GM19238 (cell line): ENCODE measurements at regions not wholly inside any gene's neighbourhood (a gene's known extent, or its start where the extent isn't known, plus 50 kb on each side); places are given as distances from the start of the nearest gene placed in this dataset.
"Not testable (repeated sequence)": the region's sequence is repeated elsewhere in the genome, so short reads cannot be mapped to it uniquely, and the experiment has no call there.

ENCODE experiments used
- DNase-seq: peaks from one replicate; pipeline ENCODE4 v3.0.0; 2011; ENCODE audit warnings: low spot score; ENCODE audit not compliant: insufficient read length

DNA sequence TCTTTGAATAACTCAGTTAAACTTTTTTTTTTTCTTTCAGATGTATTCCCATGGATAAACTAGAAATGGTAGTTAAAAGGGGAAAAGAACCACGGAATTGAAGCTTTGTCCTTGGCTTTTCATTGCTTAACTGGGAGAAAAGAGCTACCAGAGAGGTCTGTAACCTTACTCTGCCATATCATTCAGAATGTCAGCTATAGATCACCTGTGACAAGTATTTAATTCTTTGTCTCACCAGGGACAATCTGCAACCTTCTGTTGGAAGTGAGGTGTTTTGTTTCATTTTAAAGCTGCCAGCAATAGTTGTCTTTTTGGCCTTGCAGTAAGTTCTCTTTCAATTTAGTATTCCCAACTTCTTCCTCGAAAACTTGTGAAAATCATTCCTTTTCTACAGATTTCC lies 618.4 kb downstream of the FRK start:
- no peak for DNase-seq

DNA sequence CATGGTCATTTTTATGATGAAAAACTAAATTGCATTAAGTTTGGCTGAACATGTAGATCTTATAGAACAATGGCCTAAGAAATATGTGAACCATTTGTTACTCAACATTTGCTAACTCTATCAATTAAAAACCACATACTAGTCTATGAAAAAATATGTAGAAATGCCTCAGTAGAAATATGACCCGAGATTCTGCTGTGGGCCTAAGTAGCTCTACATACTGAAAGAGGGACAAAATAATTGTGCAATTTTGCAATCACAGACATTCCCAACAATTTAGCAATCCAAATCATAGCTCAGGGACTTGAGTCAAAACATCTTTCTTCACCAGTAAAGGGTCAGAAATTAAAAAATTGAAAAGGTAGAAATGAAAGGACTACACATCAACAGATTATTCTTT lies 619.0 kb downstream of the FRK start:
- DNase-seq, result no peak

GRCh38 chr6:115415378-115415777 lies 645.3 kb downstream of the FRK start:
- no peak for DNase-seq

- DNase-seq, result not testable (repeated sequence)
These were observed 645.8 kb downstream of the FRK start for GRCh38 chr6:115414916-115415315.

DNA sequence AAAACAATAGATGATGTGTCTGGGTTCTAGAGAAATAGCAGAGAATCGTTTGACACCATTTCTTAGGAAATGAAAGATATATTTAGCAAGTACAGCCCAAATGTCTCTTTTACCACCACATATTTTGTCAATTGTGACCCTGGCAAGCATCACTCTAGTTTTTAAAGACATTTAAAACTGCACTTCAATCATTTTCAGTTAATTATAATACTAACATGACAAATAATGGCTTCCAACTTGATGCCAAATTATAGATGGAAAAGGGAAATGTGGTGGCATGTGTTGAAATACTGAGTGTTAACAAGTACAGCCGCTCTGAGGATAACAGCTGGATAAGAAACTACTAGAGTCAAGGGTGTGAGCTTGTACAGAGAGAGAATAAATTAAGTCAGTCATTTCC lies 648.9 kb downstream of the FRK start:
- DNase-seq, result no peak

GRCh38 chr6:115404446-115404845 lies 656.2 kb downstream of the FRK start:
- no peak for DNase-seq

DNA sequence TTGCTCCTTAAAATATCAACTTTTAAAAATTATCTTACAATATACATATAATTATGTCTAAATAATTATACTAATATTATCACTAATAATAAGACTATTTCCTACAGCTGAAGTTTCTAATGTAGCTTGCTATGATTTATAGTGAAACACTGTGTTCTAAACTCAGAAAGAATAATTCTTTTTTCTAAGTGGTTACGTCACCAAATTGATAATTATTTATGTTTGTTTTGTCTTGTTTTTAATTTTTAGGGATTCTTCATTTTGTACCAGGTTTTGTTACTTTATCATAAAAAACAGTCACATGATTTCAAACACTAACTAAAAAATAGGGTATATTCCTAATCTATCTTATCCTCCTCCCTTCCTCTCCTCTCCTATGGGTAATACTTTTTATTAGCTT lies 662.1 kb downstream of the FRK start:
- DNase-seq, result no peak

- DNase-seq, result no peak
These were observed 664.4 kb downstream of the FRK start for GRCh38 chr6:115396112-115396906.

DNA sequence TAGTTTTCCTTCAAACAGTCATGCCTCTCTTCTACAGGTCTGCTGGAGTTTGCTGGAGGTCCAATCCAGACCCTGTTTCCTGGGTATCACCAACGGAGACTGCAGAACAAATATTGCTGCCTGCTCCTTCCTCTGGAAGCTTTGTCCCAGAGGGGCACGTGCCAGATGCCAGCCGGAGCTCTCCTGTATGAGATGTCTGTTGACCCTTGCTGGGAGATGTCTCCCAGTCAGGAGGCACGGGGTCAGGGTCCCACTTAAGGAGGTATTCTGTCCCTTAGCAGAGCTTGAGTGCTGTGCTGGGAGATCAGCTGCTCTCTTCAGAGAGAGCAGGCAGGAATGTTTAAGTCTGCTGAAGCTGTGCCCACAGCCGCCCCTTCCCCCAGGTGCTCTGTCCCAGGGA lies 666.9 kb downstream of the FRK start:
- DNase-seq, result no peak

- no peak for DNase-seq
These were observed 690.5 kb downstream of the FRK start for GRCh38 chr6:115370202-115370601.

DNA sequence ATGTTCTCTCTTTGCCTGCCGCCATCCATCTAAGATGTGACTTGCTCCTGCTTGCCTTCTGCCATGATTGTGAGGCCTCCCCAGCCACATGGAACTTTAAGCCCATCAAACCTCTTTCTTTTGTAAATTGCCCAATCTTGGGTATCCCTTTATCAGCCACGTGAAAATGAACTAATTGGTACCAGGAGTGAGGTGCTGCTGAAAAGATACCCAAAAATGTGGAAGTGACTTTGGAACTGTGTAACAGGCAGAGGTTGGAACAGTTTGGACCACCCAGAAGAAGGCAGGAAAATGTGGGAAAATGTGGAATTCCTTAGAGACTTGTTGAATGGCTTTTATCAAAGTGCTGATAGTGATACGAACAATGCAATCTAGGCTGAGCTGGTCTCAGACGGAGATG lies 694.9 kb downstream of the FRK start:
- no peak for DNase-seq

DNA sequence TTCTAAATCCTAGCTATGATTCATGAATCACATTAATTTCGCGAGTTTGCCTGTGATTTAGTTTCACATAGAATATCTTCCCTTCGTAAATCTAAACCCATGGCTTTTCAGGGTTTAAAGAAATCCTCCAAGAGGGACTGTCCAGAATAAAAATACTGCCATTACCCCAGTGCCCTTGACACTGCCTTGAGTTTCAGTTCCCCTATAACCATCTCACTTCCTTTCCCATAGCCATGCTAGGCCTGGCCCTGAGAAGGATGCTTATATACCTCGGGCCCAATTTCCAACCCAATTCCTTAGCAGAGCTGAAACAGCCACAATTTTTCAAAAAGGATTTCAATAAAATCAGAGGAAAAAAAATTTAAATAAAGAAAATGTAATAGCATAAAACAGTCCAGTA lies 697.3 kb downstream of the FRK start:
- no peak for DNase-seq

DNA sequence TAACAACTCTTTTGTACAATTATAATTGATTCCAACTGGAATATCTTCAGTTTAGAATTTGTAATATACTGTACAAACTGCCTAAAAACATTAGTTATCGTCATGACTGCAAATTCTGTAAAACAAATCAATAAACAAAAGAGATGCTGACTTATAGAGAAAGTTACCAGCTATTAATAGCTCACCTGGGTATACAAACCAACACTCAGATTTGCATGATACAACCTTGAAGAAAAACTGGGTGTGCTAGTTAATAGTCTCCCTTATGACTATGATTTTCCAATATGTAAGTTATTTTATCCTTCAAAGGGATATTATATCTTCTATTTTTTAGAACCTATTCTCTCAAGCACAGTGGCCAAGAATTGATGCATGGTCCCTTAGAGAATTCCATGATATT lies 698.5 kb downstream of the FRK start:
- no peak for DNase-seq

DNA sequence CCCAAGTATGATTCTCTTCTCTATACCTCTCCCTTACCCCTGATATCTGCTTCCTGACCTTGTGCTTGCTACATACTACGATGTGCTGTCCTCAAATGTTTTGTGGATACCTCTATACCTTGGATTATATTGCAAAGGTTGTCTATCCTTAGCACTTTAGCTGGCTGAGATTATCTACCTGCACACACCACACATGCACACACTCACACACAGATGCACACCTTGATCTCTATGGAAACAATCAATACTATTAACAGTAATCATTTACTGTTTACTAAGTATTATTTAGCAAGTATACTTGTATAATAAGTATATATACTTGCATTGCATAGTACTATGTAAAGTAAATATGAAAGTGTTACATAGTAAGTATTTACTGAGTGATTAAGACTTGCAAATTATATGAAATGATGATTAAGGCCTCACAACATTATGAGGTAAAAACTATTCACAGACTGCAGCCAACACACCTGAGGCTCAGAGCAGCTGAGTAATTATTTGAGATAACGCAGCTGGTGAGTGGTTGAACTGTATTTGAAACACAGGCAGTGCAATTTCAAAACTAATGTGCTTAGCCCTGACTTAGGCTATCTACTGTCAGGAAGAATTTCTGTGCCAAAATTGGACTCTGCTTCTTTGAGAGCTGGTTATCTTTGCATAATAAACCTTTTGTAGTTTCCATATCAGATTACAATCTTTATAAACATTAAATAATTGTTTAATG lies 699.9 kb downstream of the FRK start:
- DNase-seq, result no peak

GRCh38 chr6:115358616-115359015 lies 702.1 kb downstream of the FRK start:
- DNase-seq, result no peak

- no peak for DNase-seq
These were observed 704.3 kb downstream of the FRK start for GRCh38 chr6:115356371-115356770.

- no peak for DNase-seq
These were observed 737.7 kb downstream of the FRK start for GRCh38 chr6:115323001-115323400.

DNA sequence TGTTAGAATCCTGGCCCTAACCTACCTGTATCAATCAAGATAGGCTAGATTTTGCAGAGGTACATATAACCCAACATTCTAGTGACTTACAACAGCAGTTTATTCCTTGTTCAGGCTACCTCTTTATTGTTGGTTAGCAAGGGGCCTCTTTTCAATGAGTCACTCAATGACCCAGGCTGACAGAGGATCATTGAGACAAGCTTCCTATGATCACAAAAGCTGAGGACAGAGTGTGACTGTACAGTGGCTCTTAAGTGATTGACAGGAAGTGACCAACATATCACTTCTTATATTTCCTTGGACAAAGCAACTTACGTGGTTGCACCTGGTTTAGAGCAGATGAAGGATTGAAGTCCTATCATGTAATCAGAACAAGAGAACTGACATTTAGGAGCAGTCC lies 740.9 kb downstream of the FRK start:
- no peak for DNase-seq

GRCh38 chr6:115310156-115310555 lies 750.5 kb downstream of the FRK start:
- DNase-seq, result no peak

DNA sequence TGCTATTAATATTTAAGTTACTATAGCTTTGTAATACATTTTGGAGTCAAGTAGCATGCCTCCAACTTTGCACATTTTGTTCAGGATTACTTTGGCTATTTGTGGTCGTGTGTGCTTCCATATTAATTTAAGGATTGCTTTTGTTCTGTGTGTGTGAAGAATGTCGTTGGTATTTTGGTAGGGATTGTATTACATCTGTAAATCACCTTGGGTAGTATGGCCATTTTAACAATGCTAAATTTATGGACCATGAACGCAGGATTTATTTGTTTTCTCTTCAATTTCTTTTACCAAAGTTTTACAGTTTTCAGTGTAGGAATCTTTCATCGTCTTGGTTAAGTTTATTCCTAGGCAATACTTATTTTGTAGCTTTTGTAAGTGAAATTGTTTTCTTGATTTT lies 758.0 kb downstream of the FRK start:
- DNase-seq, result no peak

DNA sequence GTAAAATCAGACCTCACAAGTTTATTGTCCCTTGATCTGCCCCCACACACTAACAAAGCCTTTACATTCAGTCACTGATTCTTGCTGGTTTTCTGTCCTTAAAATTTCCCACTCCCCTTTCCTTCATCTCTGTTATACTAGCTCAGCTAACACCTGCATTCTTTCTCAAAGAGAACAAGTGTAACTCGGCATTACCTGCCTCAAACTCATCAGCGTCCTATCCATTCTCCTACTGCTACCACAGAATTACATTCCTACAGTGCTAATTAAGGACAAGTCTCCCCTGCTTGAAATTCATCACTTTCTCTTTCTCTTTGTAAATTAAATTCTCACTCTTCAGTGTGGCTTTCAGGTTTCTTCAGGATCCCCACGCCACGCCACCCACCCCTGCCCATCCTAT lies 773.2 kb downstream of the FRK start:
- DNase-seq, result no peak

GRCh38 chr6:115276881-115277565 lies 783.7 kb downstream of the FRK start:
- no peak for DNase-seq
